SK-N-SH treated with all-trans-retinoic acid at 6 μM for 48 hours (cell line): ENCODE measurements at regions not wholly inside any gene's neighbourhood (a gene's known extent, or its start where the extent isn't known, plus 50 kb on each side); places are given as distances from the start of the nearest gene placed in this dataset.

ENCODE experiments used
- ATAC-seq: fragments of 200-7000 bp; cut with Tn5 transposase; 3 replicates; pipeline ENCODE4 v1.9.1; 2020; ENCODE audit warnings: mild to moderate bottlenecking, moderate library complexity
- ARNTL ChIP-seq: fragments of 450-650 bp; formaldehyde crosslinking; IDR thresholded peaks from 2 replicates; pipeline ENCODE4 v1.5.0; 2020; ENCODE audit warnings: low read depth, mild to moderate bottlenecking, moderate library complexity, borderline replicate concordance
- BACH2 ChIP-seq: fragments of 250-450 bp; sonication (Bioruptor Pico); IDR thresholded peaks from 2 replicates; pipeline ENCODE4 v1.9.0; 2021; ENCODE audit warnings: mild to moderate bottlenecking, borderline replicate concordance
- CSDC2 ChIP-seq: fragments of 250-450 bp; sonication (Bioruptor Pico); IDR thresholded peaks from 2 replicates; pipeline ENCODE4 v1.5.0; 2020; ENCODE audit warnings: mild to moderate bottlenecking, moderate library complexity
- ESRRG ChIP-seq: fragments of 250-450 bp; sonication (Bioruptor Pico); IDR thresholded peaks from 2 replicates; pipeline ENCODE4 v1.6.1; 2021; ENCODE audit warnings: mild to moderate bottlenecking
- GLIS3 ChIP-seq: fragments of 250-450 bp; sonication (Bioruptor Pico); IDR thresholded peaks from 2 replicates; pipeline ENCODE4 v1.5.0; 2020; ENCODE audit warnings: mild to moderate bottlenecking, moderate library complexity
- ISL1 ChIP-seq: fragments of 250-450 bp; sonication (Bioruptor Pico); IDR thresholded peaks from 2 replicates; pipeline ENCODE4 v2.1.2; 2022; ENCODE audit warnings: mild to moderate bottlenecking, moderate library complexity
- PPARA ChIP-seq: fragments of 250-450 bp; sonication (Bioruptor Pico); IDR thresholded peaks from 2 replicates; pipeline ENCODE4 v1.5.0; 2020; ENCODE audit warnings: mild to moderate bottlenecking, borderline replicate concordance
- RARB ChIP-seq: fragments of 250-450 bp; sonication (Bioruptor Pico); IDR thresholded peaks from 2 replicates; pipeline ENCODE4 v1.8.0; 2021; ENCODE audit warnings: mild to moderate bottlenecking, moderate library complexity
- SNAI2 ChIP-seq: fragments of 250-450 bp; sonication (Bioruptor Pico); IDR thresholded peaks from 2 replicates; pipeline ENCODE4 v1.5.0; 2020; ENCODE audit warnings: mild to moderate bottlenecking, moderate library complexity
- TCF4 ChIP-seq: fragments of 250-450 bp; sonication (Bioruptor Pico); IDR thresholded peaks from 2 replicates; pipeline ENCODE4 v1.8.0; 2021; ENCODE audit warnings: mild to moderate bottlenecking, moderate library complexity, borderline replicate concordance
- TOX ChIP-seq: fragments of 250-450 bp; sonication (Bioruptor Pico); IDR thresholded peaks from 2 replicates; pipeline ENCODE4 v1.8.0; 2021; ENCODE audit warnings: mild to moderate bottlenecking, moderate library complexity, borderline replicate concordance
- ZC3H10 ChIP-seq: fragments of 250-450 bp; sonication (Bioruptor Pico); IDR thresholded peaks from 2 replicates; pipeline ENCODE4 v1.5.1; 2021; ENCODE audit warnings: mild to moderate bottlenecking, moderate library complexity
- ZFP3 ChIP-seq: fragments of 250-450 bp; sonication (Bioruptor Pico); IDR thresholded peaks from 2 replicates; pipeline ENCODE4 v1.5.0; 2020; ENCODE audit warnings: mild to moderate bottlenecking, moderate library complexity
- ZFP30 ChIP-seq: fragments of 450-650 bp; formaldehyde crosslinking; IDR thresholded peaks from 2 replicates; pipeline ENCODE4 v1.5.0; 2022; ENCODE audit warnings: mild to moderate bottlenecking, moderate library complexity
- ZNF565 ChIP-seq: fragments of 450-650 bp; formaldehyde crosslinking; conservative IDR thresholded peaks from 2 replicates; pipeline ENCODE4 v1.5.0; 2020; ENCODE audit warnings: low read depth, mild to moderate bottlenecking, moderate library complexity
- ZNF8 ChIP-seq: fragments of 450-650 bp; formaldehyde crosslinking; IDR thresholded peaks from 2 replicates; pipeline ENCODE4 v1.5.0; 2020; ENCODE audit warnings: mild to moderate bottlenecking, moderate library complexity
- TF ChIP-seq, protein P1 (sequence below): fragments of 250-450 bp; sonication (Bioruptor Pico); IDR thresholded peaks from 2 replicates; pipeline ENCODE4 v1.5.1; 2020; ENCODE audit warnings: low read depth, mild to moderate bottlenecking, moderate library complexity
- TF ChIP-seq, protein P2 (sequence below): fragments of 250-450 bp; sonication (Bioruptor Pico); IDR thresholded peaks from 2 replicates; pipeline ENCODE4 v1.8.0; 2020; ENCODE audit warnings: mild to moderate bottlenecking, moderate library complexity, borderline replicate concordance
- TF ChIP-seq, protein P3 (sequence below): fragments of 250-450 bp; sonication (Bioruptor Pico); IDR thresholded peaks from 2 replicates; pipeline ENCODE4 v1.5.1; 2021; ENCODE audit warnings: mild to moderate bottlenecking, moderate library complexity
- TF ChIP-seq, protein P4 (sequence below): fragments of 250-450 bp; sonication (Bioruptor Pico); IDR thresholded peaks from 2 replicates; pipeline ENCODE4 v1.5.0; 2020; ENCODE audit warnings: mild to moderate bottlenecking, moderate library complexity

DNA sequence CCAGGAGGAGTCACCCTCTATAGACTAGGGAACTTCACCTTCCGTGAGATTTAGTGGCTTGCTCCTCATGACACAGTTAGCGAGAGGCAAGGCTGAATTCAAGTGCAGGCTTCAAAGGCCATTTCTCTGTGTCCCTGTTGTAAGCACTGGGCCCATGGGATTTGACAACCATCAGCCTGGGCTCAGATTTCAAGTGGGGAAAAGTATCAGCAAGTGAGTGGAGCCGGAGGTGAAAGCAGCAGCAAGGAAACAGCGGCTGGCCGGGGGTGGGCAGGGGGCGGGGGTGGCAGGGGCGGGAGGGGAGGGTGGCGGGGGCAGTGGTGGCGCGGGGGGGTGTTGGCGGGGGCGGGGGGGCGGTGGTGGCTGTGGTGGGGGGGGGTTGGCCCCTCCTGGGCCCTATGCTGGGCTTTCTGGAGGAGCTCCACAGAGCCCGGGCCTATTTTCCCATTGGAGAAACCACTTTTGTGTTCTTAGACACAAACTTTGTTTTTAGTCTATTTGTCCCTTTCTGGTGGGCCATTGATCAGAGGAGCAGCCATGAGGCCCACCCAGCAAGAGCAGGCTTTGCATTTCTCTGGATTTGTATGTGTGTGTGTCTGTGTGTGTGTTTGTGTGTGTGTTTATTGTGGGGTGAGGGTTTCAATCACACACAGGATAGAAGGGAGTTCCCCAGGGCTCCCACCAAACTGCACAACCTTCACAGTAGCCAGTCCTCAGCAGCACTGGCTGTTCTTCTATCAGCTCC lies 165.4 kb upstream of the RAI14 start:
- TF ChIP-seq ARNTL (CRISPR knock-in tag) (no peak), ZFP30 (CRISPR knock-in tag) (no peak), ZNF565 (CRISPR knock-in tag) (no peak), BACH2 (CRISPR knock-in tag) (no peak), RARB (CRISPR knock-in tag) (no peak), PPARA (CRISPR knock-in tag) (no peak), TOX (CRISPR knock-in tag) (no peak), TCF4 (CRISPR knock-in tag) (no peak), GLIS3 (no peak), ZFP3 (CRISPR knock-in tag) (no peak), CSDC2 (CRISPR knock-in tag) (no peak), ESRRG (no peak), ZC3H10 (no peak), SNAI2 (CRISPR knock-in tag) (no peak), ISL1 (CRISPR knock-in tag) (no peak)
- TF ChIP-seq, protein P1, sequence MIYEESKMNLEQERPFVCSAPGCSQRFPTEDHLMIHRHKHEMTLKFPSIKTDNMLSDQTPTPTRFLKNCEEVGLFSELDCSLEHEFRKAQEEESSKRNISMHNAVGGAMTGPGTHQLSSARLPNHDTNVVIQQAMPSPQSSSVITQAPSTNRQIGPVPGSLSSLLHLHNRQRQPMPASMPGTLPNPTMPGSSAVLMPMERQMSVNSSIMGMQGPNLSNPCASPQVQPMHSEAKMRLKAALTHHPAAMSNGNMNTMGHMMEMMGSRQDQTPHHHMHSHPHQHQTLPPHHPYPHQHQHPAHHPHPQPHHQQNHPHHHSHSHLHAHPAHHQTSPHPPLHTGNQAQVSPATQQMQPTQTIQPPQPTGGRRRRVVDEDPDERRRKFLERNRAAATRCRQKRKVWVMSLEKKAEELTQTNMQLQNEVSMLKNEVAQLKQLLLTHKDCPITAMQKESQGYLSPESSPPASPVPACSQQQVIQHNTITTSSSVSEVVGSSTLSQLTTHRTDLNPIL (CRISPR knock-in tag), result no peak
- TF ChIP-seq, protein P2, sequence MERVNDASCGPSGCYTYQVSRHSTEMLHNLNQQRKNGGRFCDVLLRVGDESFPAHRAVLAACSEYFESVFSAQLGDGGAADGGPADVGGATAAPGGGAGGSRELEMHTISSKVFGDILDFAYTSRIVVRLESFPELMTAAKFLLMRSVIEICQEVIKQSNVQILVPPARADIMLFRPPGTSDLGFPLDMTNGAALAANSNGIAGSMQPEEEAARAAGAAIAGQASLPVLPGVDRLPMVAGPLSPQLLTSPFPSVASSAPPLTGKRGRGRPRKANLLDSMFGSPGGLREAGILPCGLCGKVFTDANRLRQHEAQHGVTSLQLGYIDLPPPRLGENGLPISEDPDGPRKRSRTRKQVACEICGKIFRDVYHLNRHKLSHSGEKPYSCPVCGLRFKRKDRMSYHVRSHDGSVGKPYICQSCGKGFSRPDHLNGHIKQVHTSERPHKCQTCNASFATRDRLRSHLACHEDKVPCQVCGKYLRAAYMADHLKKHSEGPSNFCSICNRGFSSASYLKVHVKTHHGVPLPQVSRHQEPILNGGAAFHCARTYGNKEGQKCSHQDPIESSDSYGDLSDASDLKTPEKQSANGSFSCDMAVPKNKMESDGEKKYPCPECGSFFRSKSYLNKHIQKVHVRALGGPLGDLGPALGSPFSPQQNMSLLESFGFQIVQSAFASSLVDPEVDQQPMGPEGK (CRISPR knock-in tag), result no peak
- TF ChIP-seq, protein P3, sequence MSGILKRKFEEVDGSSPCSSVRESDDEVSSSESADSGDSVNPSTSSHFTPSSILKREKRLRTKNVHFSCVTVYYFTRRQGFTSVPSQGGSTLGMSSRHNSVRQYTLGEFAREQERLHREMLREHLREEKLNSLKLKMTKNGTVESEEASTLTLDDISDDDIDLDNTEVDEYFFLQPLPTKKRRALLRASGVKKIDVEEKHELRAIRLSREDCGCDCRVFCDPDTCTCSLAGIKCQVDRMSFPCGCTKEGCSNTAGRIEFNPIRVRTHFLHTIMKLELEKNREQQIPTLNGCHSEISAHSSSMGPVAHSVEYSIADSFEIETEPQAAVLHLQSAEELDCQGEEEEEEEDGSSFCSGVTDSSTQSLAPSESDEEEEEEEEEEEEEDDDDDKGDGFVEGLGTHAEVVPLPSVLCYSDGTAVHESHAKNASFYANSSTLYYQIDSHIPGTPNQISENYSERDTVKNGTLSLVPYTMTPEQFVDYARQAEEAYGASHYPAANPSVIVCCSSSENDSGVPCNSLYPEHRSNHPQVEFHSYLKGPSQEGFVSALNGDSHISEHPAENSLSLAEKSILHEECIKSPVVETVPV (CRISPR knock-in tag), result no peak
- TF ChIP-seq, protein P4, sequence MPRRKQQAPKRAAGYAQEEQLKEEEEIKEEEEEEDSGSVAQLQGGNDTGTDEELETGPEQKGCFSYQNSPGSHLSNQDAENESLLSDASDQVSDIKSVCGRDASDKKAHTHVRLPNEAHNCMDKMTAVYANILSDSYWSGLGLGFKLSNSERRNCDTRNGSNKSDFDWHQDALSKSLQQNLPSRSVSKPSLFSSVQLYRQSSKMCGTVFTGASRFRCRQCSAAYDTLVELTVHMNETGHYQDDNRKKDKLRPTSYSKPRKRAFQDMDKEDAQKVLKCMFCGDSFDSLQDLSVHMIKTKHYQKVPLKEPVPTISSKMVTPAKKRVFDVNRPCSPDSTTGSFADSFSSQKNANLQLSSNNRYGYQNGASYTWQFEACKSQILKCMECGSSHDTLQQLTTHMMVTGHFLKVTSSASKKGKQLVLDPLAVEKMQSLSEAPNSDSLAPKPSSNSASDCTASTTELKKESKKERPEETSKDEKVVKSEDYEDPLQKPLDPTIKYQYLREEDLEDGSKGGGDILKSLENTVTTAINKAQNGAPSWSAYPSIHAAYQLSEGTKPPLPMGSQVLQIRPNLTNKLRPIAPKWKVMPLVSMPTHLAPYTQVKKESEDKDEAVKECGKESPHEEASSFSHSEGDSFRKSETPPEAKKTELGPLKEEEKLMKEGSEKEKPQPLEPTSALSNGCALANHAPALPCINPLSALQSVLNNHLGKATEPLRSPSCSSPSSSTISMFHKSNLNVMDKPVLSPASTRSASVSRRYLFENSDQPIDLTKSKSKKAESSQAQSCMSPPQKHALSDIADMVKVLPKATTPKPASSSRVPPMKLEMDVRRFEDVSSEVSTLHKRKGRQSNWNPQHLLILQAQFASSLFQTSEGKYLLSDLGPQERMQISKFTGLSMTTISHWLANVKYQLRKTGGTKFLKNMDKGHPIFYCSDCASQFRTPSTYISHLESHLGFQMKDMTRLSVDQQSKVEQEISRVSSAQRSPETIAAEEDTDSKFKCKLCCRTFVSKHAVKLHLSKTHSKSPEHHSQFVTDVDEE, result no peak
- no peak for ATAC-seq

DNA sequence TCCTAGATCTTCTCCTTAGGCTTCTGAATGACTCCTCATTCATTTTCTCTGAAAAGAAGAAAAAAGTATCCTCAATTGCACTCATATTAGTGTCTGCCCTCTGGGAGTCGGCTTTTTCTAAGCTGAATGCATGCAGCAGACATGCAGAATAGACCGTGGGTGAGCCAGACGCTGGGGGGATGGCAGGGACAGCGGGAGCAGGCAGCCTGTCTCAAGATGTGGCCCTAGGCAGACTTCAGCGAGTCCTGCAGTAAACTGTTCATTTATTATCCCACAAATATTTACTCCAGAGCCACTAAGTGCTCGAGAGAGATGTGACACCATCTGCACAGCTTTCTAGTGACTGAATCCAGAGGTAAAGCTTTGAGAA lies 164.9 kb upstream of the RAI14 start:
- no peak for ATAC-seq

More for the DNA sequence above, 164.9 kb upstream of the RAI14 start:
- TF ChIP-seq, protein P1 (CRISPR knock-in tag), result no peak
- TF ChIP-seq ZNF8 (CRISPR knock-in tag), result no peak
- TF ChIP-seq ZNF565 (CRISPR knock-in tag), result no peak
- TF ChIP-seq SNAI2 (CRISPR knock-in tag), result no peak
- TF ChIP-seq ESRRG, result no peak
- TF ChIP-seq PPARA (CRISPR knock-in tag), result no peak
- no peak for TF ChIP-seq RARB (CRISPR knock-in tag)
- TF ChIP-seq, all 23 proteins: peak for 0
